K562 (cell line): ENCODE measurements at regions not wholly inside any gene's neighbourhood (a gene's known extent, or its start where the extent isn't known, plus 50 kb on each side); places are given as distances from the start of the nearest gene placed in this dataset.

Source experiments
- CHD2 ChIP-seq: IDR thresholded peaks from 2 replicates; pipeline ENCODE4 v1.6.1; 2011; ENCODE audit warnings: low read depth, low read length
- E2F4 ChIP-seq: sonication (generic); formaldehyde crosslinking; IDR thresholded peaks from 2 replicates; pipeline ENCODE4 v1.8.0; 2022; ENCODE audit warnings: mild to moderate bottlenecking, low read depth, missing genetic modification reagents
- ELF4 ChIP-seq: fragments of 450-650 bp; formaldehyde crosslinking; IDR thresholded peaks from 2 replicates; pipeline ENCODE4 v1.4.0; 2022; ENCODE audit warnings: missing genetic modification characterization
- ERF ChIP-seq: fragments of 450-650 bp; formaldehyde crosslinking; IDR thresholded peaks from 2 replicates; pipeline ENCODE4 v1.4.0; 2020; ENCODE audit warnings: mild to moderate bottlenecking, mixed read lengths
- POLR2AphosphoS5 ChIP-seq: IDR thresholded peaks from 2 replicates; pipeline ENCODE4 v1.6.1; 2011; ENCODE audit warnings: mild to moderate bottlenecking, low read depth, low read length, moderate library complexity; ENCODE audit not compliant: control insufficient read depth, insufficient read depth
- SIX5 ChIP-seq, 2 experiments: IDR thresholded peaks; 2 replicates each; pipeline ENCODE4 v1.6.1; 2011; ENCODE audit warnings: low read length in 2 of 2, borderline replicate concordance in 1 of 2, low read depth in 1 of 2, mild to moderate bottlenecking in 1 of 2, moderate library complexity in 1 of 2; ENCODE audit not compliant: insufficient read depth in 1 of 2
- ZFX ChIP-seq: sonication (generic); formaldehyde crosslinking; IDR thresholded peaks from 2 replicates; pipeline ENCODE4 v1.8.0; 2022; ENCODE audit warnings: mild to moderate bottlenecking, missing genetic modification reagents, moderate library complexity
- ZNF253 ChIP-seq: fragments of 250-450 bp; sonication (Bioruptor Pico); conservative IDR thresholded peaks from 2 replicates; pipeline ENCODE4 v1.6.1; 2021; ENCODE audit warnings: mild to moderate bottlenecking
- ZNF274 ChIP-seq: IDR thresholded peaks from 2 replicates; pipeline ENCODE4 v1.6.1; 2011; ENCODE audit warnings: low read depth, mild to moderate bottlenecking, low read length, moderate library complexity, borderline replicate concordance

- TF ChIP-seq E2F4 (CRISPR knock-in tag) = no peak
- no peak for TF ChIP-seq ZNF274
- TF ChIP-seq ZNF253 (CRISPR knock-in tag) = no peak
- no peak for TF ChIP-seq ERF
- no peak for TF ChIP-seq SIX5 (IDR thresholded peaks at IDR 0.05; ENCODE audit: borderline replicate concordance in 1 of 2, insufficient read depth in 1 of 2, low read depth in 1 of 2, low read length in 2 of 2)
- TF ChIP-seq ZFX (CRISPR knock-in tag) = no peak
- TF ChIP-seq CHD2 = no peak
- TF ChIP-seq POLR2AphosphoS5 = no peak
- no peak for TF ChIP-seq ELF4 (CRISPR knock-in tag)
Observed at GRCh38 chr2:65931056-65931455, 498.7 kb upstream of the SPRED2 start.
